ENCODE measurements at regions not wholly inside any gene's neighbourhood (a gene's known extent, or its start where the extent isn't known, plus 50 kb on each side); places are given as distances from the start of the nearest gene placed in this dataset.

DNA sequence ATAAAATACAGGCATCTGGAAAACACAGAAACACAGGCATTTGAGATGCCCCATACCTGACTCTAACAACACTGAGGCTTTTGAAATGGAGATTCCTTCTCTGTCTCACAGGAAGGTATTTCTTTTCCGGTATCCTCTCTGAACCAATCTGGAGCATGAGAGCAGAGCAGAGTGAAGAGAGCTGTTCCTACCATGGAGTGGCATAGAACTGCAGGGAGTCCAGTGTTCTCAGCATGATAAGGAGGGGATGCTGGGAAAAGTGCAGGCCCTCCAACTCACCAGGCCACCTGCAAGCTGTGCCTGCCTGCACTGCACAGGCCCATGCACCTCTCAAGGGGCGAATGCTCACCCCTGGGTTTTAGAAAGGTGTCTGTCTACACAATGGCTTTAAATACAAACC, 89.2 kb downstream of the FOXA2 start:
- Mint-ChIP-seq H3K9me3 (peaks cover 3% of the 10 kb centered on the region), H3K27ac (no peak overlapping the region), H3K4me3 (no peak overlapping the region), H3K36me3 (ENCODE audit: low read depth) (peaks cover 1% of the 10 kb centered on the region), H3K27me3 (peaks cover 2% of the 10 kb centered on the region), H3K4me1 (no peaks in the 10 kb centered on the region)
- no peak for ATAC-seq
- no peak for DNase-seq

DNA sequence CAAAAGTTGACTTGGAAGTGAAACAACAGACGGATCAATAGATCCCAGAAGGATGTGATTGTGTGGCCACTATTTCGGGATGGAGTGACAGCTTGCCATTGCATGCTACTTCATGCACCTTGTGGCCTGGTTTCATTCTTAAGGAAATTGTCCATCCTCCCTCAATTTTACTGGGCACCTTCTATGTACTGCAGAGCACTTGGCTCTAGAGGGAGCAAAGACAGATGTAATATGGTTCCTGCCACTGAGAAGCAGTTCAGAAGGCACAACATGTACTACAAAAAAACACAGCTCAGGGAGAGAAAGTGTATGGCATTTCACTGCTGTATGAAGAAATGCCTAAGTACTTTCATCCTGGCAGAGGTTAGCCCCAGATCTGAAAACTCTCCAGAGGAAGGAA, 91.9 kb downstream of the FOXA2 start:
- Mint-ChIP-seq H3K9me3 (peaks cover 9% of the 10 kb centered on the region), H3K27me3 (peaks cover 6% of the 10 kb centered on the region), H3K36me3 (ENCODE audit: low read depth) (peaks cover 1% of the 10 kb centered on the region), H3K4me3 (no peak overlapping the region), H3K4me1 (no peaks in the 10 kb centered on the region), H3K27ac (no peak overlapping the region)
- ATAC-seq (no peak), DNase-seq (no peak)

DNA sequence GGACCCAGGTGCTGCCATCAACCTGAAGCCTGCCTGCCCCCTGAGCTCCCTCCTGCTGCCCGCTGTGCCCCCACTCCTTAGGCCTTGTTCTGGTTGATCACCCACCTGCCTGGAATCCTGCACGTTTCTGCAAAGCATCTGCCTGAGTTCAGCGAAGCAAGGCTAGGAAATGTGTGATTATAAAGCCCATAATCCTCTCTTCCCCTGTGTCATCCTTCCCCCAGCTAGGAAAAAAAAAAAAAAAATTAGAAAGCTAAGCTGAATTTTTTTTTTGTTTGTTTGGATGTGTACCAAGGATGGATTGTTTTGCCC, 93.2 kb downstream of the FOXA2 start:
- H3K9me3 Mint-ChIP-seq = peaks cover 9% of the 10 kb centered on the region
- peaks cover 6% of the 10 kb centered on the region for H3K27me3 Mint-ChIP-seq
- ATAC-seq = no peak
- H3K36me3 Mint-ChIP-seq (ENCODE audit: low read depth) = peaks cover 1% of the 10 kb centered on the region
- DNase-seq = no peak
- H3K4me1 Mint-ChIP-seq = no peaks in the 10 kb centered on the region
- no peak overlapping the region for H3K4me3 Mint-ChIP-seq
- no peak overlapping the region for H3K27ac Mint-ChIP-seq

DNA sequence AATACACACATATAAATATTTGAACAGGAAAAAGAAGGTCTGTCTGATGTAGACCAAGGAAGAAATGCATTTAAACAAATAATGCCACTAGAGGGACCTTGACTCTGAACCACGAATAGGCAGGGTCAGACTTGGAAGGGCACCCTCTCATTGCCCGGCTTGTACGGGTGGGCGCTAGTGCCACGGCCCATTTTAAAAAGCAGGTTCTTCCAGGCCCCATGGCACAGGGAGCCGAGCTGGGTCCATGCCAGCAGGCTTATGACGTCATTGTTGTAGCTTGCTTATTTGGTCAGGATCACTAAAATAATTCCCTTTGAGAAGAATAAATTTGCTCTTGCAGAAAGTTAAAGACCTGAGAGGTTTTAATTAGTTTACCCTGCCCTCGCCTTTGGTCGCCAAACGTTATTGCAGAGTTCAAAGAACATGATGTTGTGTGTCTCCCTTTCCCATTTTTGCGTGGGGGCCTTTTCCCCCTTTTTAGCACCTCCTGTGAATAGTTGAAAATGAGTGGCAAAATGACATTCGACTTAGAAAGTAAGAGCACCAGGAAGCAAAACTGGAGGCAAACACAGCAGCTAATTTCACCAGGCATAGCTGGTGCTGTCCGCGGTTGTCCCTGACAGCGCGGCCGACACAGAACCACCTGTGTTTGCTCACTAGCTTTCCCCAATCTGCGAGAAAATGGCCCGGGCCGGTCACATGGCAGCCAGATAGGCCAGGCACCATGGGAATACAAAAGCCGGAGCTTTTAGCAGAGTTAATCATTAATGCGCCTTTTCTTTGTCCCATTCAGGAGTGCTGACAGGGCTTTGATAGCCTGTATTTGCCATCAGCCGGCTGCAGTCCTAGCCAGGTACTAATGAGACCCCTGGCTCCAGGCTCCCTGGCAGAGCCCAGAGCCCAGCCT, 93.8 kb downstream of the FOXA2 start:
- no peak overlapping the region for H3K27ac Mint-ChIP-seq
- no peaks in the 10 kb centered on the region for H3K4me1 Mint-ChIP-seq
- DNase-seq (no peak), ATAC-seq (no peak)
- H3K27me3 Mint-ChIP-seq = peaks cover 6% of the 10 kb centered on the region
- H3K9me3 Mint-ChIP-seq = peaks cover 9% of the 10 kb centered on the region
- no peak overlapping the region for H3K4me3 Mint-ChIP-seq
- peaks cover 1% of the 10 kb centered on the region for H3K36me3 Mint-ChIP-seq (ENCODE audit: low read depth)

DNA sequence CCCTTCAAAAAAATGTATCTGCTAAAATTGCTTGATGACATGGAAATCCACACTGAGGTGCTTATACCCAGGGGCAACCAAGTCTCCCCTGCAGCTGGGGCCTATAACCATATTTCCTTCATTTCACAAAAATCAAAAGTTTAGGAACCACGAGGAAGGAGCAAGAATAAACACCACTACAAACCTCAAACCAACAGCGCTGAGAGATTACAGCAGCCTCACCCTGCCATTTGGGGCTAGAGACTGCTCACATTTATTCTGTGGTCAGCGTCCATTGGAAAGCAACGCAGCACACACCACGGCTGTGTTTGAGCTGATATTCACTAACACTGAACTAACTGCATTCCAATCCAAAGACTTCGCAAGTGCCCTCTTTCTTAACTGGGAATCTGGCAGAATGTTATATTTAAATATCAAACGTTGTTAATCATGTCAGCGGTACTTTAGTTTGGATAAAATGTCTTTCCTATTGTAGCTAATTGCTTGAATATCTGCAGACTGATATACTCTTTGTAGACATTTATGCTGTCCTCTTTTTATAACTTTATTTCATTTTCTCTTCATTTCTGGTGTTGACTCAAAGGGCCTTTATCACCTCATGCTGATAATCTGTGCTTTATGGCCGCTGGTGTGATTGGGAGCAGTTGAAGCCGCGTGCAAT, 94.6 kb downstream of the FOXA2 start:
- ATAC-seq (no peak), DNase-seq (no peak)
- peaks cover 1% of the 10 kb centered on the region for H3K36me3 Mint-ChIP-seq (ENCODE audit: low read depth)
- H3K4me1 Mint-ChIP-seq = no peaks in the 10 kb centered on the region
- H3K27me3 Mint-ChIP-seq = peaks cover 6% of the 10 kb centered on the region
- peaks cover 9% of the 10 kb centered on the region for H3K9me3 Mint-ChIP-seq
- H3K4me3 Mint-ChIP-seq = no peak overlapping the region
- H3K27ac Mint-ChIP-seq = no peak overlapping the region

DNA sequence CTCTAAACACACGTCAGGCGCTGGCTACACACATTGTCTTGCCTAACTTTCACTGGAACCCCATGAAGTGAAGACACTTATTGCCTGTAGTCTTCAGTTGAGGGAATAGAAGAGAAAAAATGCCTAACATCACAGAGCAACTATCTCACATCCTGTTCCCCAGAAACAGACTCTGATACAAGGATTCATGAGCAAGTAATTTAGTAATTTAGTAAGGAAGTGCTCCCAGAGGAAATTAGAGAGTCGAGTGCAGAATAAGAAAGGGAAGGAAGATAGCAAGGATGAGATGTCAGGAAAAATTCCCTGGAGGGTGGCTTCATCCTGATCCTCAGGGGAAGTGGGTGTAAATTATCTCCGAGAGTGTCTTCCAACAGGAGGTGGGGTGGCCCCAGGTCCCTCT, 104.0 kb downstream of the FOXA2 start:
- Mint-ChIP-seq H3K4me1 (no peaks in the 10 kb centered on the region), H3K27me3 (peaks cover 7% of the 10 kb centered on the region), H3K9me3 (peaks cover 8% of the 10 kb centered on the region), H3K27ac (no peak overlapping the region), H3K36me3 (ENCODE audit: low read depth) (no peaks in the 10 kb centered on the region), H3K4me3 (no peak overlapping the region)
- DNase-seq (no peak), ATAC-seq (no peak)

DNA sequence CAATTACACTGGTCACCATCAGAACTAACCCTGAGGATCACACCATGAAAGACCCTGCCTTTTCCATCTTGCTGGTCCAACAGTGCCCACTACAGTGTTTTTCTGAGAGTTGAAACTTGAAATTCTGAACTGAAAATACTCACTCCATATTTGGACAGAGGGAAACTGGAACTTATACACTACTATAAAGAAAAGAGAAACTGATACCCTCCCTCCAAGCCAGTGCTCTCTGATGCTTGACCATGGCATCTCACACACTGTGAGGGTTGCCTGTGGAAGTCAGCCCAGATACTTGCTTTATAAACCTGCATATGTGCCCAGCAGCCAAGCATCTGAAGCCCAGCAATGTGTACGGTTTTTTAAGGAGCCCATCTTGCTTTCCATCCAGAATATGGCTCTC, 108.7 kb downstream of the FOXA2 start:
- no peak for ATAC-seq
- Mint-ChIP-seq H3K9me3 (peaks cover 21% of the 10 kb centered on the region), H3K4me3 (no peak overlapping the region), H3K36me3 (ENCODE audit: low read depth) (no peaks in the 10 kb centered on the region), H3K27ac (no peak overlapping the region), H3K4me1 (no peaks in the 10 kb centered on the region), H3K27me3 (peaks cover 7% of the 10 kb centered on the region)
- no peak for DNase-seq

DNA sequence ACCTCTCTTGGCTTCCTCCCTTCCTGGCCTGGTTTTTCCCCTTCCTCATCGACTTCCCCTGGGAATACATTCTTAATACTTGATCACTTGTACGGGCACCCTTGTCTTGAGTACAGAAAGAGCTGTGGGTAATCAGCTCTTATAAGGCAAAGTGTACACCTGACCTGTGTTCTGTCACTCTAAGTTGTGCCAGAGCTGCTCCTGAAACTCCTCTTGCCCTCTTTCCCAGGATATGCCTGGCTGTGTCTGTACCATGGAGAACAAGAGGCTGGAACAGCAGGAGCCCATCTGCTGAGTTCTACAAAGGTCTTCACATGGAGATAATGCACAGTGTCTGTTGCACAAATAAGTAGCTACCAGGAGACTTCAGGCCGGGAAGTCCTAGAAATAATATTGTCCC, 110.1 kb downstream of the FOXA2 start:
- peaks cover 21% of the 10 kb centered on the region for H3K9me3 Mint-ChIP-seq
- H3K27me3 Mint-ChIP-seq = peaks cover 7% of the 10 kb centered on the region
- H3K36me3 Mint-ChIP-seq (ENCODE audit: low read depth) = no peaks in the 10 kb centered on the region
- no peak for DNase-seq
- no peak overlapping the region for H3K27ac Mint-ChIP-seq
- no peak overlapping the region for H3K4me3 Mint-ChIP-seq
- no peaks in the 10 kb centered on the region for H3K4me1 Mint-ChIP-seq
- no peak for ATAC-seq

DNA sequence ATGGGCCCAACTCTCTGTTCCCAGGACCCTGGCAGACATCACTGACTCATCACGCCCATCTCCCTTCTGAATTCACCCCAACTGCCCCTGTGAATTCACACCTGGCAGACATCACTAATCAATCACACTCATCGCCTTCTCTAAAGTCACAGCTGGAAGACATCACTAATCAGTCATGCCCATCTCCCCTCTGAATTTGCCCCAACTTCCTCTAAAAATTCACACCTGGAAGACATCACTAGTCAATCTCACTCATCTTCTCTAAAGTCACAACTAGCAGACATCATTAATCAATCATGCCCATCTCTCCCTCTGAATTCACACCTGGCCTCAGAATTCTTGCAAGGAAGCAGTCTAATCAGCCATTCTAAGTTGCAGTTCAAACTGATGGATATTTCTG, 111.1 kb downstream of the FOXA2 start:
- no peak overlapping the region for H3K4me3 Mint-ChIP-seq
- no peak for DNase-seq
- H3K27ac Mint-ChIP-seq = no peak overlapping the region
- H3K27me3 Mint-ChIP-seq = peaks cover 4% of the 10 kb centered on the region
- H3K4me1 Mint-ChIP-seq = no peaks in the 10 kb centered on the region
- H3K9me3 Mint-ChIP-seq = peaks cover 21% of the 10 kb centered on the region
- ATAC-seq = no peak
- no peaks in the 10 kb centered on the region for H3K36me3 Mint-ChIP-seq (ENCODE audit: low read depth)

DNA sequence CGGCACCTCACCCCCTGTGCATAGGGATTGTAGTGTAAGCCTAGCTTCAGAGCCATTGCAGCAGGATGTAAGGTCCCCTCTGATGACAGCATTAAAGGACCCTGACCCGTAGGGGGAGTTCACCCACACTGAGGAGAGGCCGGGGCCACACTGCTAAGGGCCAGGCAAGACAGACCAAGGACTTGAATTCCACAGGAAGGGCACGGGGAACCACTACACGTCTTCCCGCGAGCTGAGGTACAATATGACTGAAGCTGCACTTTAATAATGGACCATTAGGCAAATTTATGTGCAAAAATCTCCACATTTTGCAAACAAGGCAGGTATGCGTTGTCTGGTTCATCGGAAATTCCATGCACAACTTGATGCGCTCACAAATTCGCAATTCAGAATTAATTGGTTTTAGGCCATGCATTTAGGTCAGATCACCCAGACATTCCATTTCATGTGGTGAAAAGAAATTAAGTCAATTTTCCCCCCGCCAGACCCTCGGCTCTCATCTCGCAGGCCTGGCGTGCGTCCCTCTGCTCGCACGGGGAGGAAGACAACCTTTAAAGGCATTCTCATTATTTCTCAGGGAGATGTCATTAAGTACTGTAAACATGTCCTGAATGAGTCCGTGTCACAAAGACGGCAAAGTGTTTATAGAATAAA, 111.8 kb downstream of the FOXA2 start:
- Mint-ChIP-seq H3K36me3 (ENCODE audit: low read depth) (no peaks in the 10 kb centered on the region), H3K4me3 (no peak overlapping the region), H3K27me3 (peaks cover 4% of the 10 kb centered on the region), H3K27ac (no peak overlapping the region), H3K9me3 (peaks cover 18% of the 10 kb centered on the region), H3K4me1 (no peaks in the 10 kb centered on the region)
- DNase-seq (no peak), ATAC-seq (no peak)

DNA sequence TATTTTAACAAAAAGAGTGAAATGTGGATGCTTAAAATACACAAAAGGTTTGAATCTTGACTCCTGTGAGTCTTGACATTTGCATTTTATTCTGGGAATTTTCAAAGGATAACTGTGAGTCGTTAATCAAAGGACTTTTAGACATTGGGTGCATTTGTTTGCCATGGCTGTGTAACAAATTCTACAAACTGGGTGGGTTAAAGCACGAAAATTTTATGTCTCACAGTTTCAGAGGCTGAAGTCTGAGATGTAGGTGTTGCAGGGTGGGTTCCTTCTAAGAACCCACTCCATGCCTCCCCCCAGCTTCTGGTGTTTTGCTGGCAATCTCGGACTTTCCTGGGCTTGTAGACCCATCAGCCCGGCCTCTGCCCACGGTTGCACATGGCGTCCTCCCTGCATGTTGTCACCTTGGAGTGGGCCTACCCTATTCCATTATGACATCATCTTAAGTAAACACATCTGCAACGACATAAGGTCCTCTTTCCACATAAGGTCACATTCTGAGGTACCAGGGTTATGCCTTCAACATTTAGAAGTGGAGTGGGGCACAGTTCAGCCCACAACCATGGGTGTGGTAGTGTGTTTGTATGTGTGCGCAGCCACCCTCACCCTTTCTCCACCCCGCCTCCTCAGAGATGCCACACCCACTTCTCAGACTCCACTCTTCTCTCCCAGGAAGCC, 113.1 kb downstream of the FOXA2 start:
- Mint-ChIP-seq H3K27me3 (peaks cover 2% of the 10 kb centered on the region), H3K4me1 (no peaks in the 10 kb centered on the region), H3K36me3 (ENCODE audit: low read depth) (no peaks in the 10 kb centered on the region), H3K27ac (no peak overlapping the region), H3K9me3 (peaks cover 13% of the 10 kb centered on the region), H3K4me3 (no peak overlapping the region)
- no peak for DNase-seq
- ATAC-seq = no peak

DNA sequence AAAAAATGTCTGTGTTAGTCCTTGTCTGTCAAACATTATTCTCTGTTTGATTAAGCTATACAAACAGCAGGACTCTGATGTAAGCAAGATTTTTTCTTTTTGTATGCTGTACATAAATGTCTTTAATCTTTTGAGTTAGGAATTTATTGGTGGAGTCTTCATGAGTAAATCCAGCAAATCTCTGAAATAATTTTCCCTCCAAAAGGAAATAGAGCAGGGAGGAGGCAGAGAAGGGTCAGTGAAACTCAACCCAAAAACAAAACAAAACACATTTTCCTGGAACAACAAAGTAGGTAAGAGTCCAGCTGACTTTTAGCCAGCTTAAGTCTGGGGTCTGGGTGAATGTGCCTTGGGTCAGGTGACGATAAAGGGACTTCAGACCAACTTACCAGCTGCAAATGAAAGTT, 113.7 kb downstream of the FOXA2 start:
- H3K4me1 Mint-ChIP-seq = no peaks in the 10 kb centered on the region
- H3K36me3 Mint-ChIP-seq (ENCODE audit: low read depth) = no peaks in the 10 kb centered on the region
- ATAC-seq (no peak), DNase-seq (no peak)
- H3K9me3 Mint-ChIP-seq = peaks cover 13% of the 10 kb centered on the region
- H3K27me3 Mint-ChIP-seq = peaks cover 2% of the 10 kb centered on the region
- H3K4me3 Mint-ChIP-seq = no peak overlapping the region
- no peak overlapping the region for H3K27ac Mint-ChIP-seq

DNA sequence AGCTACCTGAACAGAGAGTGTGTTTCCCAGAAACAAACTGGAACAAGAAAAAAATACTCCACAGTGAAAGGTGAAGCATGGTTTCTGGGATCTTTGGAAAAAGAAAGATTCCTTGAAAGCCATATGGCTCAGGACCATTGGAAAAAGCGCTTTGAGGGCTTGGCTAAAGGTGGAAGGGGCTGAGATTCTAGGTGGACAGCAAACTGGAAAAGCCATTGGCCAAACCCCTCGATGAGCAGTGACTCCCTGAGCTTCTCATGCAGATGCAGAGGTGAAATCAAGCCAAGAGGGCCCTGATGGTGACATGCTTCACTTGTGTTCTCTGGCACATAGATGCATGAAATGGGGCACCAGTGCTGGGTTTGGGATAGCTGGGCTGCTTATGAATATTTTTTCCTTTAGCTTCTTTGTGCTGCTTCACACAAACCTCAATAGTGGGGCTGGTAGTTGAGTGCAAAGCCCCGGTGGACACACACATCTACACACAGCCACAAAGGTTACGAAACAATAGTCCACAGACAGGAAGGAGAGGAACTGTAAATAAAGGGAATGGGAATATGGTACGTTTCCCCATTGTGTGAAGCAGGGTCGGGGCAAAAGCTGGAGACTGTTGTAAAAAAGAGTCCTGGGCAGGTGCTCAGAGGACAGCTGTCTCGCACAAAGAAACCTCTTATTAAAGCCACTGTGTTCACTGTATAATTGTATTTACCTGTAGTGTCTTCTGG, 117.8 kb downstream of the FOXA2 start:
- ATAC-seq (no peak), DNase-seq (no peak)
- H3K4me1 Mint-ChIP-seq = no peaks in the 10 kb centered on the region
- H3K9me3 Mint-ChIP-seq = peaks cover under 1% of the 10 kb centered on the region
- no peaks in the 10 kb centered on the region for H3K27me3 Mint-ChIP-seq
- H3K36me3 Mint-ChIP-seq (ENCODE audit: low read depth) = no peaks in the 10 kb centered on the region
- no peak overlapping the region for H3K27ac Mint-ChIP-seq
- no peak overlapping the region for H3K4me3 Mint-ChIP-seq

Measured in activated naive CD8-positive, alpha-beta T cell treated with anti-CD3 and anti-CD28 coated beads, Interleukin-2, amount 50 U/mL, for 24 hours (primary cell).